IMR-90 (cell line): ENCODE measurements at regions not wholly inside any gene's neighbourhood (a gene's known extent, or its start where the extent isn't known, plus 50 kb on each side); places are given as distances from the start of the nearest gene placed in this dataset.

Experiments
- ATAC-seq: fragments of 200-7000 bp; cut with Tn5 transposase; 2 replicates; pipeline ENCODE4 v1.9.1; 2020; ENCODE audit warnings: low read depth, mild to moderate bottlenecking, moderate library complexity
- BruUV-seq: library from RNA; stranded (reverse); fragments of 400-500 nt; replicated peaks from 2 replicates; lab custom pipeline; 2021; lab: Mats Ljungman, UMichigan
- CTCF ChIA-PET: fragments of 300-600 bp; formaldehyde crosslinking; extraction: SDS; loops from one replicate; lab custom pipeline; 2021; ENCODE audit warnings: antibody characterized with exemption; lab: Yijun Ruan, JAX
- POLR2A ChIA-PET: fragments of 300-600 bp; sonication (Branson Sonifier 250); formaldehyde crosslinking; loops from one replicate; lab custom pipeline; 2022; ENCODE audit warnings: antibody characterized with exemption; ENCODE audit not compliant: unreplicated experiment; lab: Charles Lee
- DNase-seq: peaks from one replicate; pipeline ENCODE4 v3.0.0; 2013
- H2AFZ ChIP-seq: replicated peaks from 2 replicates; pipeline ENCODE3; 2013; ENCODE audit warnings: low read length, mild to moderate bottlenecking; ENCODE audit not compliant: poor library complexity
- H2AK5ac ChIP-seq: 2 replicates; pipeline ENCODE4 v1.6.1; 2013; ENCODE audit warnings: low read depth, low read length, inconsistent platforms
- H2AK9ac ChIP-seq: replicated peaks from 2 replicates; pipeline ENCODE3; 2013; ENCODE audit warnings: mild to moderate bottlenecking, low read depth, low read length, moderate library complexity; ENCODE audit not compliant: poor library complexity
- H2BK120ac ChIP-seq: 2 replicates; pipeline ENCODE4 v1.6.1; 2013; ENCODE audit warnings: low read depth, low read length, inconsistent platforms
- H2BK15ac ChIP-seq: 3 replicates; pipeline ENCODE4 v1.6.1; 2013; ENCODE audit warnings: low read depth, low read length, inconsistent platforms
- H2BK20ac ChIP-seq: 2 replicates; pipeline ENCODE4 v1.6.1; 2013; ENCODE audit warnings: low read depth, mild to moderate bottlenecking, inconsistent platforms, low read length, moderate library complexity
- H2BK5ac ChIP-seq: 2 replicates; pipeline ENCODE4 v1.6.1; 2013; ENCODE audit warnings: mild to moderate bottlenecking, low read depth, low read length, inconsistent platforms; ENCODE audit not compliant: poor library complexity, severe bottlenecking
- H3K14ac ChIP-seq: replicated peaks from 2 replicates; pipeline ENCODE4 v1.6.1; 2013; ENCODE audit warnings: low read depth, low read length, inconsistent platforms
- H3K18ac ChIP-seq: 2 replicates; pipeline ENCODE4 v1.6.1; 2013; ENCODE audit warnings: low read depth, low read length, control low read depth
- H3K23ac ChIP-seq: 2 replicates; pipeline ENCODE4 v1.6.1; 2013; ENCODE audit warnings: low read depth, low read length, inconsistent platforms
- H3K27ac ChIP-seq: 2 replicates; pipeline ENCODE4 v1.5.1; 2013; ENCODE audit warnings: mild to moderate bottlenecking, control low read depth, low read length; ENCODE audit not compliant: insufficient read depth
- H3K27me3 ChIP-seq: 2 replicates; pipeline ENCODE4 v1.6.1; 2013; ENCODE audit warnings: low read length; ENCODE audit not compliant: control insufficient read depth, insufficient read depth
- H3K36me3 ChIP-seq: 2 replicates; pipeline ENCODE4 v1.6.1; 2013; ENCODE audit warnings: low read length, mixed read lengths; ENCODE audit not compliant: control insufficient read depth, insufficient read depth
- H3K4ac ChIP-seq: 2 replicates; pipeline ENCODE4 v1.6.1; 2013; ENCODE audit warnings: low read depth, low read length, inconsistent platforms
- H3K4me1 ChIP-seq: 2 replicates; pipeline ENCODE4 v1.6.1; 2013; ENCODE audit warnings: low read length, mixed read lengths; ENCODE audit not compliant: control insufficient read depth, insufficient read depth
- H3K4me2 ChIP-seq: 2 replicates; pipeline ENCODE4 v1.6.1; 2013; ENCODE audit warnings: low read depth, mild to moderate bottlenecking, control low read depth, low read length, moderate library complexity
- H3K4me3 ChIP-seq: 2 replicates; pipeline ENCODE4 v1.5.1; 2013; ENCODE audit warnings: low read depth, mild to moderate bottlenecking, control low read depth, low read length, moderate library complexity; ENCODE audit not compliant: insufficient read depth
- H3K56ac ChIP-seq: 2 replicates; pipeline ENCODE4 v1.6.1; 2013; ENCODE audit warnings: low read length, inconsistent platforms; ENCODE audit not compliant: insufficient read depth; ENCODE audit errors: extremely low read depth
- H3K79me1 ChIP-seq, 2 experiments: 2 replicates each; pipeline ENCODE4 v1.6.1; 2013; ENCODE audit warnings: low read length in 2 of 2, inconsistent platforms in 1 of 2, low read depth in 1 of 2
- H3K9ac ChIP-seq: 2 replicates; pipeline ENCODE4 v1.6.1; 2013; ENCODE audit warnings: low read depth, low read length, control low read depth
- H3K9me1 ChIP-seq: 2 replicates; pipeline ENCODE4 v1.6.1; 2013; ENCODE audit warnings: low read length, inconsistent platforms; ENCODE audit not compliant: insufficient read depth
- H3K9me3 ChIP-seq: 2 replicates; pipeline ENCODE4 v1.6.1; 2013; ENCODE audit warnings: low read length; ENCODE audit not compliant: control insufficient read depth, insufficient read depth
- H4K20me1 ChIP-seq: 2 replicates; pipeline ENCODE4 v1.6.1; 2013; ENCODE audit warnings: low read length, inconsistent platforms; ENCODE audit not compliant: insufficient read depth
- H4K5ac ChIP-seq: 2 replicates; pipeline ENCODE4 v1.6.1; 2013; ENCODE audit warnings: mild to moderate bottlenecking, low read depth, low read length, control low read depth
- H4K8ac ChIP-seq, 2 experiments: 2 replicates each; pipeline ENCODE4 v1.6.1; 2013; ENCODE audit warnings: low read depth in 2 of 2, low read length in 2 of 2, control low read depth in 1 of 2, inconsistent platforms in 1 of 2
- H4K91ac ChIP-seq: 2 replicates; pipeline ENCODE4 v1.6.1; 2013; ENCODE audit warnings: low read depth, low read length, inconsistent platforms; ENCODE audit not compliant: insufficient read depth
- BHLHE40 ChIP-seq: fragments of 150-350 bp; IDR thresholded peaks from 2 replicates; pipeline ENCODE4 v1.6.1; 2016; ENCODE audit warnings: mild to moderate bottlenecking, low read depth, low read length
- CEBPB ChIP-seq: IDR thresholded peaks from 2 replicates; pipeline ENCODE4 v1.6.1; 2012; ENCODE audit warnings: low read depth, low read length, improper control_type of control experiment
- CHD1 ChIP-seq: IDR thresholded peaks from 2 replicates; pipeline ENCODE4 v1.6.1; 2012; ENCODE audit warnings: low read depth, low read length, improper control_type of control experiment
- FOS ChIP-seq: fragments of 150-350 bp; IDR thresholded peaks from 2 replicates; pipeline ENCODE4 v1.6.1; 2016; ENCODE audit warnings: low read depth, low read length
- MAFK ChIP-seq: IDR thresholded peaks from 2 replicates; pipeline ENCODE4 v1.6.1; 2012; ENCODE audit warnings: low read depth, low read length, improper control_type of control experiment
- MAZ ChIP-seq: IDR thresholded peaks from 2 replicates; pipeline ENCODE4 v1.6.1; 2012; ENCODE audit warnings: low read depth, mild to moderate bottlenecking, low read length, improper control_type of control experiment, moderate library complexity, borderline replicate concordance
- MXI1 ChIP-seq: IDR thresholded peaks from 2 replicates; pipeline ENCODE4 v1.6.1; 2012; ENCODE audit warnings: low read depth, mild to moderate bottlenecking, low read length, moderate library complexity, borderline replicate concordance
- NFE2L2 ChIP-seq: fragments of 150-350 bp; IDR thresholded peaks from 2 replicates; pipeline ENCODE4 v1.6.1; 2016; ENCODE audit warnings: low read depth, mild to moderate bottlenecking, low read length
- POLR2A ChIP-seq: IDR thresholded peaks from 2 replicates; pipeline ENCODE4 v1.6.1; 2012; ENCODE audit warnings: mild to moderate bottlenecking, low read depth, low read length
- RAD21 ChIP-seq: IDR thresholded peaks from 2 replicates; pipeline ENCODE4 v1.6.1; 2012; ENCODE audit warnings: low read length, improper control_type of control experiment
- RCOR1 ChIP-seq: IDR thresholded peaks from 2 replicates; pipeline ENCODE4 v1.6.1; 2012; ENCODE audit warnings: mild to moderate bottlenecking, low read length, improper control_type of control experiment; ENCODE audit not compliant: insufficient replicate concordance
- RFX5 ChIP-seq: IDR thresholded peaks from 2 replicates; pipeline ENCODE4 v1.8.0; 2012; ENCODE audit warnings: low read depth, mild to moderate bottlenecking, low read length, moderate library complexity
- SMC3 ChIP-seq: fragments of 150-350 bp; IDR thresholded peaks from 2 replicates; pipeline ENCODE4 v1.6.1; 2016; ENCODE audit warnings: low read depth, mild to moderate bottlenecking, antibody characterized with exemption, low read length, moderate library complexity
- dilution Hi-C: fragments of 300-500 bp; cut with HindIII; formaldehyde crosslinking; loops from one replicate; pipeline ENCODE4 v1.14.3; 2018; ENCODE audit warnings: low sequenced_read_pairs; ENCODE audit not compliant: unreplicated experiment
- in situ Hi-C: fragments of 300-500 bp; cut with MboI; formaldehyde crosslinking; loops from 3 replicates; pipeline ENCODE4 v1.14.3; 2019; ENCODE audit warnings: low sequenced_read_pairs, inconsistent platforms, mixed read lengths
- intact Hi-C: fragments of 100-400 bp; cut with micrococcal nuclease; formaldehyde crosslinking; loops from 2 replicates; pipeline ENCODE4 v1.10.0; 2022
- TF ChIP-seq, protein P1 (sequence below): fragments of 150-350 bp; IDR thresholded peaks from 2 replicates; pipeline ENCODE4 v1.6.1; 2016; ENCODE audit warnings: low read depth, mild to moderate bottlenecking, low read length, moderate library complexity, borderline replicate concordance
- TF ChIP-seq, protein P2 (sequence below): conservative IDR thresholded peaks from 2 replicates; pipeline ENCODE4 v1.5.1; 2012; ENCODE audit warnings: mild to moderate bottlenecking, low read depth, low read length, improper control_type of control experiment
- TF ChIP-seq, protein P3 (sequence below): fragments of 150-350 bp; IDR thresholded peaks from 2 replicates; pipeline ENCODE4 v1.6.1; 2017; ENCODE audit warnings: mild to moderate bottlenecking, antibody characterized with exemption, low read length, low read depth

DNA sequence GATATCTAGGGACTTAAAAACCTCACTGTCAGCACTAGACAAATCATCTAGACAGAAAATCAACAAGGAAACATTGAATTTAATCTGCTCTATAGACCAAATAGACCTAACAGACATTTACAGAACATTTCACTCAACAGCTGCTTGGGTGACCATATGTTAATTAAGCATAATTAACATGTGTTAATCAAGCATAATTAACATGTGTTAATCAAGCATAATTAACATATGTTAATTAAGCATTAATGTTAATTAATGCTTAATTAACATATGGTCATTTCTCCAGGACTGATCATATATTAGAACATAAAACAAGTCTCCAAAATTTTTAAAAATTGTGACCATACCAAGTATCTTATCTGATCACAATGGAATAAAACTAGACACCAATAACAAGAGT is 137.3 kb upstream of the MME start:
- no peak overlapping the region for H2AFZ ChIP-seq
- no peak overlapping the region for H3K4ac ChIP-seq
- BruUV-seq = no TSS peak
- H3K79me1 ChIP-seq = no peaks in the 10 kb centered on the region
- no peak overlapping the region for H2BK15ac ChIP-seq
- H3K36me3 ChIP-seq = no peaks in the 10 kb centered on the region
- DNase-seq (no peak), ATAC-seq (no peak)
- no peaks in the 10 kb centered on the region for H3K4me1 ChIP-seq
- H3K4me2 ChIP-seq = no peak overlapping the region
- no peak overlapping the region for H2AK9ac ChIP-seq
- ChIA-PET POLR2A (no interaction called here), CTCF (no interaction called here)
- no peaks in the 10 kb centered on the region for H3K27me3 ChIP-seq
- dilution Hi-C loops = no loop called here
- no peaks in the 10 kb centered on the region for H4K20me1 ChIP-seq
- no peak overlapping the region for H3K9ac ChIP-seq
- no peak overlapping the region for H3K56ac ChIP-seq
- peaks cover 2% of the 10 kb centered on the region; the same call in 1 of the 2 replicates for H3K9me3 ChIP-seq
- H2BK5ac ChIP-seq = no peak overlapping the region
- H4K5ac ChIP-seq = no peak overlapping the region
- no peak overlapping the region for H3K14ac ChIP-seq
- no peak overlapping the region for H4K8ac ChIP-seq
- H2AK5ac ChIP-seq = no peak overlapping the region
- no peak overlapping the region for H2BK20ac ChIP-seq
- H3K4me3 ChIP-seq = no peak overlapping the region
- no peak overlapping the region for H3K27ac ChIP-seq
- in situ Hi-C loops = no loop called here
- TF ChIP-seq RFX5 (no peak), SMC3 (no peak), POLR2A (no peak), CEBPB (no peak), MAZ (no peak), FOS (no peak), RAD21 (no peak), NFE2L2 (no peak), CHD1 (no peak), RCOR1 (no peak), BHLHE40 (no peak), MXI1 (no peak), MAFK (no peak)
- TF ChIP-seq, protein P1, sequence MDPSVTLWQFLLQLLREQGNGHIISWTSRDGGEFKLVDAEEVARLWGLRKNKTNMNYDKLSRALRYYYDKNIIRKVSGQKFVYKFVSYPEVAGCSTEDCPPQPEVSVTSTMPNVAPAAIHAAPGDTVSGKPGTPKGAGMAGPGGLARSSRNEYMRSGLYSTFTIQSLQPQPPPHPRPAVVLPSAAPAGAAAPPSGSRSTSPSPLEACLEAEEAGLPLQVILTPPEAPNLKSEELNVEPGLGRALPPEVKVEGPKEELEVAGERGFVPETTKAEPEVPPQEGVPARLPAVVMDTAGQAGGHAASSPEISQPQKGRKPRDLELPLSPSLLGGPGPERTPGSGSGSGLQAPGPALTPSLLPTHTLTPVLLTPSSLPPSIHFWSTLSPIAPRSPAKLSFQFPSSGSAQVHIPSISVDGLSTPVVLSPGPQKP = no peak
- TF ChIP-seq, protein P2, sequence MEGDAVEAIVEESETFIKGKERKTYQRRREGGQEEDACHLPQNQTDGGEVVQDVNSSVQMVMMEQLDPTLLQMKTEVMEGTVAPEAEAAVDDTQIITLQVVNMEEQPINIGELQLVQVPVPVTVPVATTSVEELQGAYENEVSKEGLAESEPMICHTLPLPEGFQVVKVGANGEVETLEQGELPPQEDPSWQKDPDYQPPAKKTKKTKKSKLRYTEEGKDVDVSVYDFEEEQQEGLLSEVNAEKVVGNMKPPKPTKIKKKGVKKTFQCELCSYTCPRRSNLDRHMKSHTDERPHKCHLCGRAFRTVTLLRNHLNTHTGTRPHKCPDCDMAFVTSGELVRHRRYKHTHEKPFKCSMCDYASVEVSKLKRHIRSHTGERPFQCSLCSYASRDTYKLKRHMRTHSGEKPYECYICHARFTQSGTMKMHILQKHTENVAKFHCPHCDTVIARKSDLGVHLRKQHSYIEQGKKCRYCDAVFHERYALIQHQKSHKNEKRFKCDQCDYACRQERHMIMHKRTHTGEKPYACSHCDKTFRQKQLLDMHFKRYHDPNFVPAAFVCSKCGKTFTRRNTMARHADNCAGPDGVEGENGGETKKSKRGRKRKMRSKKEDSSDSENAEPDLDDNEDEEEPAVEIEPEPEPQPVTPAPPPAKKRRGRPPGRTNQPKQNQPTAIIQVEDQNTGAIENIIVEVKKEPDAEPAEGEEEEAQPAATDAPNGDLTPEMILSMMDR = no peak
- TF ChIP-seq, protein P3, sequence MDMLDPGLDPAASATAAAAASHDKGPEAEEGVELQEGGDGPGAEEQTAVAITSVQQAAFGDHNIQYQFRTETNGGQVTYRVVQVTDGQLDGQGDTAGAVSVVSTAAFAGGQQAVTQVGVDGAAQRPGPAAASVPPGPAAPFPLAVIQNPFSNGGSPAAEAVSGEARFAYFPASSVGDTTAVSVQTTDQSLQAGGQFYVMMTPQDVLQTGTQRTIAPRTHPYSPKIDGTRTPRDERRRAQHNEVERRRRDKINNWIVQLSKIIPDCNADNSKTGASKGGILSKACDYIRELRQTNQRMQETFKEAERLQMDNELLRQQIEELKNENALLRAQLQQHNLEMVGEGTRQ = no peak
- H3K23ac ChIP-seq = no peak overlapping the region
- H2BK120ac ChIP-seq = no peak overlapping the region
- H3K9me1 ChIP-seq = no peaks in the 10 kb centered on the region
- no peak overlapping the region for H4K91ac ChIP-seq
- intact Hi-C loops = no loop called here
- H3K18ac ChIP-seq = no peak overlapping the region
